ENCODE measurements at regions not wholly inside any gene's neighbourhood (a gene's known extent, or its start where the extent isn't known, plus 50 kb on each side); places are given as distances from the start of the nearest gene placed in this dataset.
"Not testable (repeated sequence)": the region's sequence is repeated elsewhere in the genome, so short reads cannot be mapped to it uniquely, and the experiment has no call there.

DNA sequence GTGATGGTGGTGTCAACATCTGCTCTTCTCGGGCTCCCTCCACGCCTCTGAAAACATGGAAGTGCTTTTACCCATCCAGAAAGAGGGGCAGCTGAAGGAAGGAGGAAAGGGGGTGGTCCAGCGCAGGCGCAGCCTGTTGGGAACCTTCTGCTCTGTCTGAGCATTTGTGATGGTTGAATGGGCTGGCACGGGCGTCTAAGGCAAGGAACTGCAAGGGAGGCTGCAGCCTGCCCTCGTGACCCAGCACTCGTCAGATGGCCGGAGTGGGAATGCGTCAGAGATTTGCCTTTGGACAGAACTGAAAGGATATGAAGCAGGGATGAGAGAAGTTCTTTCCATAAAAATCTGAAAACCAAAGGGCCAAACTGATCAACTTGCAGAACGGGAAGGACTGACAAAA, 62.3 kb upstream of the PLGLB2 start:
- DNase-seq (ENCODE audit: low spot score); in situ Hi-C loops (cut with MboI; ENCODE audit: low pct_unique_long_range_greater_than_20kb, low sequenced_read_pairs, unreplicated experiment): not testable (repeated sequence)

DNA sequence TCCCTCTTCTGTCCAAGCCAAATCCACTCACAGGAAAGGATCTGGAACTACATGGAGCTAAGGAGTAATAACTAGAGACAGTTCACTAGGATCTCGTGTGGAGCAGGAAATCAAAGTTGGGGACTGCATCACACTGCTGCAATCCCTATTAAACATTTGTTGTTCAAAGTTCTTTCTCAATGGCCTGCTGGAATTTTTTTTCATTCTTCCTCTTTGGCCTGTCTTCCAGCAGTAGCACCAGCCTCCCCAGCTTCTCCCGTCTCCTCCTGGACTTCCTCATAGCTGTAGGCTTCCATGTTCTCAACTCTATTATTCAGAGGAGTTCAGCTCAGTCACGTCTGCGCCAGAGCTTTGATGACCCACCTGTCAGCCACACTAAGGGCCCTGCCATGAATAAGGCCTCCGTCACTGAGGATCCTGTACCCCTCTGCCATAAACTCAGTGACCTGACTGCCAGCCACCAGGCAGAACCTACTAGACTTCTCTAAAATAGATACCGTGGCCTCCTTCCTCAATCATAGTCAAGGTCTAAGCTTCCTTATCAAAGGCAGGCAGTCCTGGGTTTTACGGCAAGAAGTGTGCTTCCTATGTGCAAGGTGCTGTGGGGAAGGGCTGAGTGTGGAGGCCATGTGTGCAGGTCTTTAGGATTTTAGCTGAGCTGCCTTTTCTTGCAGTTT, 60.9 kb upstream of the PLGLB2 start:
- in situ Hi-C loops (cut with MboI; ENCODE audit: low pct_unique_long_range_greater_than_20kb, low sequenced_read_pairs, unreplicated experiment); DNase-seq (ENCODE audit: low spot score): not testable (repeated sequence)

DNA sequence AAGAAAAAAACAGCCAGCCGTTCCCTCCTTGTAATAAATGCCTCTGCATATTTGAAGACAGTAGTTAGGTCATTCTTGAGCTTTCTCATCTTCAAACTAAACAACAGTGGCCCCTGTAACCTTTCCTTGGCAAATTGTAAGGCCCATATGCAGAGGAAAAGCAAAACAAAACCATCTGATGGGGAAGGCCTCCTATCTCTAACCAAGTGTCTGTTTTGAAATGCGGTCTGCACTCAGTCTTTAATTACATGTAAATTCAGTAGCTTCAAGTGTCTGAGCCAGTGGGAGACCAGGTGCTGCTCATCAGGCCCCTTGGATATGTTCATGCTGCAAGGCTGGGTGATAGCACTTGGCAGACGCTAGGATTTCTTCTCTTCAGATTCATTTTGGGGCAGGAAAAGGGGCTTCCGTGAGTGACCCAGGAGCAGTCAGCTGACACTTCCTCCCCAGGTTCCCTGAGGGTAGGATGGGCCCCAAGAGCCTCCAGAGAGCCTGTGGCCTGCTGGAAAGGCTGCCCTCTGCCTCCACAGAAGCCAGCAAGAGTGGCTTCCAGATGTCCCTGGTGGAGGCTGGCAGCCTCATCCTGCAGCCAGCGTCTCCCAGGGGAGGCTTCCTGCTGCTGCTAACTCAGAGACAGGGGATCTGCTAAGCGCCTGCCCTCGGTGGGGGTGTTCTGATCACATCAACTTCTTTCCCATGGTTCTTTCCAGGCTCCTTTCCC, 60.2 kb upstream of the PLGLB2 start:
- DNase-seq (ENCODE audit: low spot score); in situ Hi-C loops (cut with MboI; ENCODE audit: low pct_unique_long_range_greater_than_20kb, low sequenced_read_pairs, unreplicated experiment): not testable (repeated sequence)

DNA sequence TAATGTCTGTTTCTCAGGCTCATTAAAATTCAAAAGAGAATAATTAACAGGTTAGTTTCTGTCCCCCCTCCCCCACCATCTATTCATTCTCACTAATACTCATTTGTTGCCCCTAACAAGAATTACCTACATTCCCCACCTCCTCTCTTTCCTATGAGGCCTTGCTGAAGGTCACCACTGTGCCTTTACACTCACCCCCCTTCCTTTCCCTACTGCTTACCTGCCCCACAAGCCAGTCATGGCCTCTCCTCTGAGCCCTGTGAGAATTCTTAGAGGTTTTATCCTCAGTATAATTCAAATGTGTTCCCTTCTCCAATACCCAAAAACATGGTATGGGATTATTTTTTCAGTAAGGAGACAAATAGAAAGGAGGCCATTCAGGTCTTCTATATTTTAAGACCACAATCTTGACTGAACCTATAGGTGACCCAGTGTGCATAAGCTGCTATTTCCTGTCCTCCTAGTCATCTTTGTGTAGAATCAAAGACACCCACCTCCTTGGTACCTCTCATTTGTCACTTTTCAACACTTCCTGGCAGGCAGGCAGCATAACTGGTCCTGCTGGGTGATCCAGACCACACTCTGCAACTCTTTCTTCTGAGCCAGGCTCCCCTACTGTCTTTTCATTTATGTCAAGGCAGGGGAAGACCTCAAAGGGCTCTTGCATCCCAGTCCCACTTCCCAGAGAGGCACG, 55.8 kb upstream of the PLGLB2 start:
- in situ Hi-C loops (cut with MboI; ENCODE audit: low pct_unique_long_range_greater_than_20kb, low sequenced_read_pairs, unreplicated experiment); DNase-seq (ENCODE audit: low spot score): not testable (repeated sequence)

DNA sequence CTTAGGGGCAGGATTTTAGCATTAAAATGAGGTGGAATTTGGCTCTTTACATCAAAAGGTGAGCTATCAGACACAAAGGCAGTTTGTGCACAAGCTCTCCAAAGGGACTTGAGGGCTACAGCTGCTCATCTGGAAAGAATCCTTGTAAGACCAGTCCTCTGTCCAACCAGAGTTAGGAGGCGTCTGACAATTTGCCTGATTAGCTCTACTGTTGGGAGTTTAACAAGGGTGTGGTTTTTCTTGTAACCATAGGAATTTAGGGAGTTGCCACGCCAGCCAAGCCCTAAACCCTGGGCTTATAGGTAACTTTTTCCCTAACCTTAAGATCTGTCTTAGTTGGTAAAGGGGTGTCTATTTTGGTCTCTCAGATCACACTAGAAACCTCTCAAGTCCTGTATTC, 55.0 kb upstream of the PLGLB2 start:
- in situ Hi-C loops (cut with MboI; ENCODE audit: low pct_unique_long_range_greater_than_20kb, low sequenced_read_pairs, unreplicated experiment); DNase-seq (ENCODE audit: low spot score): not testable (repeated sequence)

DNA sequence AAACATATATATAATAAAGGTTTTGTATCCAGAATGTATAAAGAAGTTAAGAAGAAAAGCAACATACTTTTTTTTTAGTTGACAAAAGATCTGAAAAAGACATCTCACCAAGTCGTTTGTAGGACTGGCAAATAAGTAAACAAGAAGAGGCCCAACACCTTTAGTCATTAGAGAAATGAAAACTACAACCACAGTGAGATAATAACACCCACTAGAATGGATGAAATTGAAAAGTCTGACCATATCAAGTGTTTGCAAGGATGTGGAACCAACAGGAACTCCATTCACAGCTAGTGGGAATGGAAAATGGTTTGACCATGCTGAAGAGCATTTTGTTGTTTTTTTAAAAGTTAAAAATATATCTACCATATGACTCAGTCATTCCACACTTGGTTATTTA, 54.0 kb upstream of the PLGLB2 start:
- DNase-seq (ENCODE audit: low spot score); in situ Hi-C loops (cut with MboI; ENCODE audit: low pct_unique_long_range_greater_than_20kb, low sequenced_read_pairs, unreplicated experiment): not testable (repeated sequence)

DNA sequence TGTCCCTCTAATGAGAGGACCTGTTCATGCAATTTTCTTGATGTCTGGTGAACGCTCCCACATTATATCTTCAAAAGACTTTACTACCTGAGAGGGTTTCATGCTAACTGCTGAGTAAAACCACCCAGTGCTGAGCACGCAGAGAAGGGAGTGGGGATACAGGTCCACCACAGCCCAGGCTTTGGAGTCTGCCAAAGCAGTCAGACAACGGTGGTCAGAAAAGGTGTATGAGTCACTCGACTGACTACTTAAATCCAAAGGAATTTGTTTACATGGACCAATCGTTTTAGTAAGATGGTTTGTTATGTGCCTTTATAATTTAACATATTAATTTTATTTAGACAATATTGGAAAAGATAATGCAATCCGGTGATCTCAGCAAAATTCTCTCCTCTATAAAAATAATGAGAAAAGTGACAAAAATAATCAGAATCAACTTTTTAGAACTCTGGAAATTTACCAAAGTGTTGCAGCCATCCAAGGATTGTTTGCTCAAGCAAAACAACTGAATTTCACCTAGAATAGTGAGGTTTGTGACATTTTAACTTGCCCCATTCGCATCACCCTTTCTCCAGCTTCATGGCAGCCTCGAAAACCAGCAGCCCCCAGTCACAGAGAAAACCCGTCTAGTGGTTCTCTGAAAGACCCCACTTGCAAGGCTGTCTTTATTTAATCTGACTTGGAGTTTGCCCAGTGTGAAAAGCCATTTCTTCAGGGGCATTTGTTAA, 52.1 kb upstream of the PLGLB2 start:
- in situ Hi-C loops (cut with MboI; ENCODE audit: low pct_unique_long_range_greater_than_20kb, low sequenced_read_pairs, unreplicated experiment); DNase-seq (ENCODE audit: low spot score): not testable (repeated sequence)

All from GM13977 (cell line).